Stimulated activated CD8-positive, alpha-beta memory T cell treated with anti-CD3 and anti-CD28 coated beads, Interleukin-7, amount 100 ng/mL, for 24 hours (primary cell): ENCODE measurements at regions not wholly inside any gene's neighbourhood (a gene's known extent, or its start where the extent isn't known, plus 50 kb on each side); places are given as distances from the start of the nearest gene placed in this dataset.
"Not testable (repeated sequence)": the region's sequence is repeated elsewhere in the genome, so short reads cannot be mapped to it uniquely, and the experiment has no call there.

Source experiments
- DNase-seq: peaks from one replicate; pipeline ENCODE4 v3.0.0-alpha.2; 2020; ENCODE audit warnings: low read depth

- DNase-seq = no peak
These were observed 79.8 kb downstream of the ZNF92 start for GRCh38 chr7:65453341-65454030.

- no peak for DNase-seq
These were observed 80.8 kb downstream of the ZNF92 start for GRCh38 chr7:65454469-65454868.

GRCh38 chr7:65455050-65455449 is 81.4 kb downstream of the ZNF92 start:
- not testable (repeated sequence) for DNase-seq

GRCh38 chr7:65457705-65458104 is 84.0 kb downstream of the ZNF92 start:
- no peak for DNase-seq

GRCh38 chr7:65459438-65459837 is 85.8 kb downstream of the ZNF92 start:
- no peak for DNase-seq

- DNase-seq = no peak
These were observed 88.6 kb downstream of the ZNF92 start for GRCh38 chr7:65462148-65462716.

- no peak for DNase-seq
These were observed 89.5 kb downstream of the ZNF92 start for GRCh38 chr7:65463184-65463583.

GRCh38 chr7:65469919-65470558 is 96.4 kb downstream of the ZNF92 start:
- DNase-seq = not testable (repeated sequence)

- no peak for DNase-seq
These were observed 97.9 kb downstream of the ZNF92 start for GRCh38 chr7:65471587-65471986.

GRCh38 chr7:65475040-65475726 is 101.5 kb downstream of the ZNF92 start:
- no peak for DNase-seq

- DNase-seq = no peak
These were observed 102.2 kb downstream of the ZNF92 start for GRCh38 chr7:65475734-65476319.

- no peak for DNase-seq
These were observed 103.7 kb downstream of the ZNF92 start for GRCh38 chr7:65477326-65477725.

GRCh38 chr7:65489260-65489767 is 115.7 kb downstream of the ZNF92 start:
- no peak for DNase-seq

GRCh38 chr7:65496697-65497096 is 123.0 kb downstream of the ZNF92 start:
- DNase-seq = not testable (repeated sequence)

- no peak for DNase-seq
These were observed 129.9 kb downstream of the ZNF92 start for GRCh38 chr7:65503434-65504152.

GRCh38 chr7:65504504-65505319 is 131.1 kb downstream of the ZNF92 start:
- DNase-seq = not testable (repeated sequence)

GRCh38 chr7:65505320-65505633 is 131.6 kb downstream of the ZNF92 start:
- DNase-seq = not testable (repeated sequence)

- DNase-seq = not testable (repeated sequence)
These were observed 135.1 kb downstream of the ZNF92 start for GRCh38 chr7:65508581-65509367.

- no peak for DNase-seq
These were observed 135.9 kb downstream of the ZNF92 start for GRCh38 chr7:65509368-65510186.
